H4 (cell line): ENCODE measurements at regions not wholly inside any gene's neighbourhood (a gene's known extent, or its start where the extent isn't known, plus 50 kb on each side); places are given as distances from the start of the nearest gene placed in this dataset.

Experiments
- DNase-seq: peaks from one replicate; pipeline ENCODE4 v3.0.0-alpha.2; 2015; ENCODE audit warnings: low spot score

DNA sequence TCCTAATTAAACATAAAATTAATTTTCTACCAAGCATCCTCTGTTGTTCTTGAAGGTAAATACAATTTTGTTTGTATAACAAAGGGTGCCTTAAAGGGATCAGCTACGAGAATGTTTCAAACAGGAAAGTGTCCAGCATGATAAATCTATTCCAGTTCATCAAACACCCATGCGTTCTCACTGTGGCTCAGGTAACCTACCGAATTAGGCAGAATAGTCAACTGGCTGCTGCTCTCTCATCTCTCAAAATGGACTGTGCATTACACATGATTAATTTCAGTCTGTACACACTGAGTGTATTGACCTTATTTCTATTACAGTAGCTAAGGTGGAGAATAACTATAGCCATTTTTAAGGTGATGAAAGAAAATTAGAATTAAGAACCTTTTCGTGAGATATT lies 127.5 kb upstream of the RMST start:
- DNase-seq = no peak

DNA sequence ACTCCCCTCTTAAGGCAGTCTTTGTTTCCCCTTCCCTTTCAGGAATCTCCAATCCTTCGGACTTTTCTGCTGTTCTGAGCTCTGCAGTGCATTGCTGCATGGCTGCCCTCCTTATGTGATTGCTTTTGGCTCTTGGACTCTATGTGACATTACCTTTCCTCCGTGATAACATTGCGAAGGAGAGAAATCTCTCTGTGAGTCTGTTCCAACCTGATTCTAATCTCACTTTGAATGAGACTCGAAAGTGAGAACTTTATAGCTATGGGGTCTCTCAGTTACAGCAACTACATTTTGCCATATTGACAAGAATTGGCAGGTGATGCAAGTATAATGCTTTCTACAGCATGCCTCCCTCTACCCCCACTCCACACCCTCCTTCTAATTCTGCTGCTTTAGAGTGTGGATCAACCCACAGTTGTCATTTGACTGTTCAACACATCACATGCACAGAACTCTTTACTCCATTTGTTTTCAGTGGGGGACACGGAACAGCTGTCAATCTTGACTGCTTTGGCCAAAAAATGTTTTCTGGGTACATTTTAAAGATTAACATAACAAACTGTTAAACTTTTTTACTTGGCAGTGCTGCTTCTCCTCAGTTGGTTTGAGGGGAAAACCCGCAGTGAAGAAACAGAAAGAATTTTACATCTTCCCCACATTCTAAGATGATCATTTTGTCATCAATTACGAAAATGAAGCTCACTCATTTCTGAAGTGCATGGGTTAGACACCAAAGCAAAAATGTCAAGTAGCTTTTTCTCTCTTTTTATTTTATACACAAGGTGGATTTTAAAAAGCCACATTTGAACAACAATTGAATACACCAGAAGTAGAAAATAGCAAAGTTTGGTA lies 125.5 kb upstream of the RMST start:
- no peak for DNase-seq

- DNase-seq = no peak
Observed at GRCh38 chr12:97342130-97342529, 120.5 kb upstream of the RMST start.

DNA sequence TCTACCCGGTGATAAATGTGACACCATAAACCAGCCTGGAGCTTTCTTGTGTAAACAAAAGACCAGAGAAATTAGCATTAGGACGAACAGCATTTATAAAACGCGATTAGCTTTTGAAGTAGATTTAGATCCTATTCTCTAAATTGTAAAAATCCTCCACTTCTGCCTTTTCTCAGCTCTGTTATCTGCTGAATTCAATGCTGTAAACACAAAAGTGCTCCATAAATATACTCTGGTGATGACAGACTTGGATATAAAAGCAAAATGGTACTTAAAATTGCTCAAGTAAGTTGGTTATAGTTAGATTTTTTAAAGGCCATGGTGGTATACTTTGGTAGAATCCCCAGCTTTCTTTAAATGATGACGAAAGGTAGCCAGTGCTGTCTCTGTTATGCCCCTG lies 114.6 kb upstream of the RMST start:
- DNase-seq = no peak

DNA sequence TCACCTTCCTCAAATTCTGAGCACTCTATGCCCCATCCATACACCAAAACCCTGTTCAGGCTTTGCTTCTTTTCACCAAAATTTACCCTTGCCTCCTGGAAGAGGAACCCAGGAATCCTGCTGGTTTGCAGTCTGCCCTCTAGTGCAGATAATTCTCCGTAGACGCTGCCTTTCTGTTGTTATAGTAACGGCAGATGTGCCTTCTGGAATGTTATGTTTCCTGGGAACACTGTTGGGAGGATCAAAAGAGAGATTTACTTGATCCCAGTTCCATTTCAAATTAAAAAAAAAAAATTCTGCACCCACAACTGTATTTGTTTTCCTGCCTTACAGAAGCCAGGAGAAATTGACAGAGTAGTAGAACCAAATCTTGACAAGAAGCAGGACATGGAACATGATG lies 104.2 kb upstream of the RMST start:
- DNase-seq = no peak

DNA sequence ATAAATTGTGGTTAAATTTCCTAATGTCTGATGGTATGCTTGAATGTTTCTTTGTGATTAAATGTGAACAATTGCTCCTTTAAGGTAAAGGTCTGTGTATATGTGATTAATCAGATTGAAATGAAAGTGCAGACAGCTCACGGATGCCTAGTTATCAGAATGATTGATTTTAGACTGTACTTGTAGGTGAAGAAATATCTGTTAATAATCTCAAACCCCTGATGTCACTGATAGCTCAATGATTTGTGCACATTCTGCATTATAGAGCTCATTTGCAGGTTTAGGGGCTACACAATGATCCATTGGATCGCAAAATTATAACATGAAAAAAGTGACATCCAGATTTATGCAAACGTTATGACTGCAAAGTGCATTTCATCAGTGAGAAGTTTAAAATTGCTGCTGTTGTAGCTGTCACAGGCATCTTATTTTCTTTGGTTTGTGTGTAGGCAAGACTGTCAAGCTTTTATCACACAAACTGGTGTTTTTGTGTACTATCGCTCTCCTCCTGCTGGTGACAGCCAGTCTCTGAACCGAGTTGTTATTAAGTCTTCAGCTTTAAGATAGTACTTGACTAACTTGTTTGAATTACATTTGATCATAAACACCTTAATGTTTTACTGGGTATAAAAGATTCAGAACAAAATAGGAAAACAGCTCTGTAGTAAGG lies 103.4 kb upstream of the RMST start:
- no peak for DNase-seq

DNA sequence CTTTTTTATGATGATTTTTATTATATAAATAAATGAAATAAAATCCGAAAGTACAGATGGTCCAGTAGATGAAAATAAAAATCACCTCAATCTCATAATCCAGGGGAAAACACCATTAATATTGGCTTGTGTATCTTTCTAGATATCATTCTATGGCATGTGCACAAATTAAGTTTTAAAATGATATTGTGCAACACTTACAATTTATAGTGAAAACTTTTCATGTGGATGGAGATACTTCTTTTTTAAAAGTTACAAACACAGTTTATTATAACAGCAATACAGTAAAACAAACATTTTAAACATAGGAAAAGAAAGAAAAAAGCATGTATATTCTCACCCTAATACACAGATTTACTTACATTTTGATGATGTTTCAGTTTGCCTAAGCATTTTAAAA lies 98.9 kb upstream of the RMST start:
- DNase-seq = no peak

- no peak for DNase-seq
Observed at GRCh38 chr12:97368462-97369163, 94.0 kb upstream of the RMST start.

GRCh38 chr12:97375310-97375709 lies 87.3 kb upstream of the RMST start:
- no peak for DNase-seq

- DNase-seq = no peak
Observed at GRCh38 chr12:97380440-97380839, 82.2 kb upstream of the RMST start.

- no peak for DNase-seq
Observed at GRCh38 chr12:97385121-97385520, 77.5 kb upstream of the RMST start.

DNA sequence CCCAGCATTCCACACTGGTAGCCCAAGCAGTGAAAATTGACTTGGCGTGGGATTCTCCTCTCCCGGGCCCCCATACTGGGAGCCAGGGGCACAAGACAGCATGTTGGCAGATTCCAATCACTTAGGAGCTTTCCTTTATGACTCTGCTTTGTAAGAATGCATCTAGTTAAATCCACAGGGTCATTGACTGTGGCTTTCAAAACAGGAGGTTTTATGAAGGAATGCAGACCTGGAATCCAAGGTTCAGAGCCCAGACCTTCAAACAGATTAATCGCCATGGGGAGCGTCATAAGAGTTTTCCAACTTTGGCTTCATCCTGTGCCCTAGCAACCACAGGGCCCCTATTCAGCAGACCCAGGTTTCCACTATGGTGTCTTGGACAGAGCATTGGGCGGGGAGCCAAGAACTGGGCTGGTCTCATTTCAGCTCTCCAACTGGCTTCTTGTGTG lies 76.4 kb upstream of the RMST start:
- DNase-seq = no peak

GRCh38 chr12:97387844-97388243 lies 74.8 kb upstream of the RMST start:
- no peak for DNase-seq

- no peak for DNase-seq
Observed at GRCh38 chr12:97394657-97395056, 67.9 kb upstream of the RMST start.

- DNase-seq = no peak
Observed at GRCh38 chr12:97397008-97397407, 65.6 kb upstream of the RMST start.

DNA sequence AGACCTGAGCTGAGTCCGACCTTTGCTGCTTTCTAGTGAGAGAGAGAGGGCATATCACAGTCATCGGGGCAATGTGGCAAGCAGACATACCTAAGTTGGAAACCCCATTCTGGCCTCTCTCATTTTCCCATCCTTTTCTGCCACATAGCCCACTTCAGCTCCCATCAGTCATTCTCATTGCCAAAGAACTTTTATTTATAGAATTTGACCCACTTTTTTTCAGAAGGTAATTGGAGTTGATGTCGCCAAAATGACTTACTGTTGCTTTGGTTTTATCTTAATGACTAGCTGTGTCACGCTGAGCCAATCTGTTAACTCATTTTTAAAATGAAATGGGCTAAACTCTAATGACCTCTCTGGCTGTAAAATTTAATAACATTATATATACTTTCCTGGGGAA lies 63.9 kb upstream of the RMST start:
- no peak for DNase-seq

DNA sequence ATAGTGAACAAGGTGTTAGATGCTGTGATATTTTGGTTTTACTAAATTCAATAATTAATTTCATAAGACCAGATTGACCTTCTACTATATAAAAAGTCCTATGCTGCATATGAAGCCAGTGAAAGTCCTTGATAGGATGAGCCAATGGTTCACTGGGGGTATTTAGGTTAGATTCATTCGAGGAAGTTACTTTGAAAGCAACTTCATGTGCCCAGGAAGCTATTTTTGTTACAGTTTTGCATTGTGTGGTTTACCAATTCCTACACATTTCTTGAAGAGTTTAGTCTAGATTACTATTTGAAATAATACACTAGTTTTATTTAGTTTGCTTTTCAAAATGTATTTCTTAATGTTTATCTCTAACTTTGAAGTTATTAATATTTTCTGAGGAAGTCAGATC lies 58.5 kb upstream of the RMST start:
- DNase-seq = no peak

- peak; percentile 17 for DNase-seq
Observed at GRCh38 chr12:97404543-97404942, 58.1 kb upstream of the RMST start.

DNA sequence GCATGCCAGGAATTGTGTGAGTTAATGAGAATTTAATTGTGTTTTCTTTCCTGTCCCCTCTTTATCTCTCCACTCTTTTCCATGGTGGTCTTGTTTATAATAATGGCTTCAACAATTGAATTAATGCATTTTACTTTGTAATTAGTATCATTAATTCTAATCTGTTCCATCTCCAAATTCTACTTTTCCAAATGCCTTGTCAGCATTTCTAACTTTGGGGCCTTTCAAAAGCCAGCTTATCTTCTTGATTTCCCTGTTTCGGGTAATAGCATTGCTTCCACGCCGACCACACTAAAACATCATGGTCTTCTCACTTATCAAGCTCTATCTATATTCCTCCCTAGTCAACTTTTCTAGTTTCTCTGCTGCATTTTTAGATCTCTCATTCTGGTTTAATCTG lies 54.2 kb upstream of the RMST start:
- DNase-seq = no peak

DNA sequence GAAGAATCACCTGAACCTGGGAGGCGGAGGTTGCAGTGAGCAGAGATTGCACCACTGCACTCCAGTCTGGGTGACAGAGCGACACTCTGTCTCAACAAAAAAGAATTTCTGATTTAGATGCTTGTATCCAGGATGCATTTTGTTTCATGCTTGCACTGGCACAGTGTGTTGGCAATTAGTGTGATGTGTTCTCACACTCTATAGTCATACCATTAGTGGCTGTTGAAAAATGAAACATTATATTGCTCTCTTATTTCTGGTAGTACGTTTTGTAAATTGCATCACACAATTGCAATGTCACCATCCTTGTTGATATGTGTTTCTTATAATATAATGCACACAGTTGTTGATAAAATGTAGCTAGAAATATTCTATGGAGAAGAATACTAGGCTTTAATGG lies 51.3 kb upstream of the RMST start:
- no peak for DNase-seq
